ENCODE measurements at regions not wholly inside any gene's neighbourhood (a gene's known extent, or its start where the extent isn't known, plus 50 kb on each side); places are given as distances from the start of the nearest gene placed in this dataset.

GRCh38 chr10:131560706-131561355, 249.3 kb upstream of the TCERG1L start:
- DNase-seq (ENCODE audit: low read depth in 2 of 2), result no peak

- no peak for DNase-seq (ENCODE audit: low read depth in 2 of 2)
Measured at GRCh38 chr10:131561897-131562296, 250.4 kb upstream of the TCERG1L start.

- no peak for DNase-seq (ENCODE audit: low read depth in 2 of 2)
Measured at GRCh38 chr10:131563411-131563810, 251.9 kb upstream of the TCERG1L start.

GRCh38 chr10:131567279-131568162, 256.0 kb upstream of the TCERG1L start:
- DNase-seq (ENCODE audit: low read depth in 2 of 2), result no peak

GRCh38 chr10:131568866-131569265, 257.3 kb upstream of the TCERG1L start:
- no peak for DNase-seq (ENCODE audit: low read depth in 2 of 2)

- no peak for DNase-seq (ENCODE audit: low read depth in 2 of 2)
Measured at GRCh38 chr10:131569851-131570715, 258.6 kb upstream of the TCERG1L start.

GRCh38 chr10:131570716-131571307, 259.3 kb upstream of the TCERG1L start:
- DNase-seq (ENCODE audit: low read depth in 2 of 2), result no peak

GRCh38 chr10:131571346-131571745, 259.8 kb upstream of the TCERG1L start:
- no peak for DNase-seq (ENCODE audit: low read depth in 2 of 2)

GRCh38 chr10:131571865-131572264, 260.3 kb upstream of the TCERG1L start:
- no peak for DNase-seq (ENCODE audit: low read depth in 2 of 2)

- DNase-seq (ENCODE audit: low read depth in 2 of 2), result no peak
Measured at GRCh38 chr10:131573256-131573655, 261.7 kb upstream of the TCERG1L start.

- DNase-seq (ENCODE audit: low read depth in 2 of 2), result no peak
Measured at GRCh38 chr10:131573707-131574106, 262.2 kb upstream of the TCERG1L start.

GRCh38 chr10:131574363-131574706, 262.8 kb upstream of the TCERG1L start:
- no peak for DNase-seq (ENCODE audit: low read depth in 2 of 2)

GRCh38 chr10:131574707-131575430, 263.3 kb upstream of the TCERG1L start:
- DNase-seq (ENCODE audit: low read depth in 2 of 2), result no peak

GRCh38 chr10:131575877-131576276, 264.4 kb upstream of the TCERG1L start:
- no peak for DNase-seq (ENCODE audit: low read depth in 2 of 2)

GRCh38 chr10:131576341-131577177, 265.0 kb upstream of the TCERG1L start:
- DNase-seq (ENCODE audit: low read depth in 2 of 2), result no peak

GRCh38 chr10:131577178-131577555, 265.6 kb upstream of the TCERG1L start:
- no peak for DNase-seq (ENCODE audit: low read depth in 2 of 2)

- DNase-seq (ENCODE audit: low read depth in 2 of 2), result no peak
Measured at GRCh38 chr10:131577786-131578471, 266.4 kb upstream of the TCERG1L start.

GRCh38 chr10:131578472-131578970, 267.0 kb upstream of the TCERG1L start:
- no peak for DNase-seq (ENCODE audit: low read depth in 2 of 2)

GRCh38 chr10:131579251-131580071, 267.9 kb upstream of the TCERG1L start:
- no peak for DNase-seq (ENCODE audit: low read depth in 2 of 2)

All from stimulated activated CD4-positive, alpha-beta T cell treated with anti-CD3 and anti-CD28 coated beads, Interleukin-1b, Interleukin-23, amount 100 ng/mL, for 4 hours (primary cell).